ENCODE measurements at regions not wholly inside any gene's neighbourhood (a gene's known extent, or its start where the extent isn't known, plus 50 kb on each side); places are given as distances from the start of the nearest gene placed in this dataset.
"Not testable (repeated sequence)": the region's sequence is repeated elsewhere in the genome, so short reads cannot be mapped to it uniquely, and the experiment has no call there.

DNA sequence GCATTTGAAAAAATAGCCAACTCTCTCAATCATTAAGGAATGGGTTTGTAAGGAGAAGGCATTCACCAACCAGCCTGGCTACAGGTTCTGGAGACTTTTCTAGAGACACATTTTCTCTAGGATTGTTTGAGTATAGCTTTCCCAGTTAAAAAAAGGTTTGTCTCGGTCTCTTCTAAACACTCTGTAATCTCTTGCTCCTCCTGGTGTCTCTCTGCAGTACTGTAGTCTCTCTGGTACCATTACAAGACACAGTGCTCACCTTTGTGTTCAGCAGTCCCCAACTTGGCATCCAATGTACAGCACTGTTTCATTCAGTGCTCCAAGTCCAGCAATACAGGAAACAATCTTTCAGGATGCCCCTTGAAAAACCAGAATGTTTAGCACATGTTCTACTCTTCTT is 534.4 kb downstream of the ZNF385D start:
- Histone ChIP-seq H3K36me3 (ENCODE audit: control insufficient read depth, insufficient read depth, low read length) (no peaks in the 10 kb centered on the region), H3K4me3 (ENCODE audit: low read depth, low read length) (no peak overlapping the region), H3K27me3 (ENCODE audit: control insufficient read depth, insufficient read depth, low read length) (no peaks in the 10 kb centered on the region)
- no peak for DNase-seq (ENCODE audit: low read depth)
- TF ChIP-seq, protein P1, sequence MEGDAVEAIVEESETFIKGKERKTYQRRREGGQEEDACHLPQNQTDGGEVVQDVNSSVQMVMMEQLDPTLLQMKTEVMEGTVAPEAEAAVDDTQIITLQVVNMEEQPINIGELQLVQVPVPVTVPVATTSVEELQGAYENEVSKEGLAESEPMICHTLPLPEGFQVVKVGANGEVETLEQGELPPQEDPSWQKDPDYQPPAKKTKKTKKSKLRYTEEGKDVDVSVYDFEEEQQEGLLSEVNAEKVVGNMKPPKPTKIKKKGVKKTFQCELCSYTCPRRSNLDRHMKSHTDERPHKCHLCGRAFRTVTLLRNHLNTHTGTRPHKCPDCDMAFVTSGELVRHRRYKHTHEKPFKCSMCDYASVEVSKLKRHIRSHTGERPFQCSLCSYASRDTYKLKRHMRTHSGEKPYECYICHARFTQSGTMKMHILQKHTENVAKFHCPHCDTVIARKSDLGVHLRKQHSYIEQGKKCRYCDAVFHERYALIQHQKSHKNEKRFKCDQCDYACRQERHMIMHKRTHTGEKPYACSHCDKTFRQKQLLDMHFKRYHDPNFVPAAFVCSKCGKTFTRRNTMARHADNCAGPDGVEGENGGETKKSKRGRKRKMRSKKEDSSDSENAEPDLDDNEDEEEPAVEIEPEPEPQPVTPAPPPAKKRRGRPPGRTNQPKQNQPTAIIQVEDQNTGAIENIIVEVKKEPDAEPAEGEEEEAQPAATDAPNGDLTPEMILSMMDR (IDR thresholded peaks at IDR 0.05; ENCODE audit: insufficient read depth, low read length, poor library complexity, severe bottlenecking): peak; percentile 24

DNA sequence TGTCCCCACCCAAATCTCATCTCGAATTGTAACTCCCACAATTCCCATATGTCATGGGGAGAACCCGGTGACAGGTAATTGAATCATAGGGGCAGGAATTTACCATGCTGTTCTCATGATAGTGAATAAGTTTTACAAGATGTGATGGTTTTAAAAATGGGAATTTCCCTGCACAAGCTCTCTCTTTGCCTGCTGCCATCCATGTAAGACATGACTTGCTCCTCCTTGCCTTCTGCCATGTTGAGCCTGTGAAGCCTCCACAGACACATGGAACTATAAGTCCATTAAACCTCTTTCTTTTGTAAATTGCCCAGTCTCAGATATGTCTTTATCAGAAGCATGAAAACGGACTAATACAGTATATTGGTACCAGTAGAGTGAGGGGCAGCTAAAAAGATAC is 546.9 kb downstream of the ZNF385D start:
- not testable (repeated sequence) for H3K27me3 ChIP-seq (ENCODE audit: control insufficient read depth, insufficient read depth, low read length); DNase-seq (ENCODE audit: low read depth); H3K4me3 ChIP-seq (ENCODE audit: low read depth, low read length); H3K36me3 ChIP-seq (ENCODE audit: control insufficient read depth, insufficient read depth, low read length)

DNA sequence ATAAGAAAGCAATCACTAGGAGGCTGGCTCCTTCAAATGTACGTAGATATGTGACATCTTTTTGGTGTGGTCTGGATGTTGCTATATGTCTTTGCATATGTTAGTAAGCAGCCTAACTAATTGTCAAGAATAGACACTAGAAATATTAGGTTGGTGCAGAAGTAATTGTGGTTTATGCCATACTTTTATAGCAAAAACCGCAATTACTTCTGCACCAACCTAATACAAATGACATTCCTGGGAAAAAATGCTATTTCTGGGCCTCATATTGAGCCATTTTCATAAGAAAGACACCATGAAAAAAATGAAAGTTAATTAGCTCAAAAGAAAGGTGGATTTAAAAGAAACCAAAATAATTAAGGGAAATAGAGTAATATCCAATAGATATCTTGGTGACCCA is 555.8 kb downstream of the ZNF385D start:
- Histone ChIP-seq H3K27me3 (ENCODE audit: control insufficient read depth, insufficient read depth, low read length) (no peaks in the 10 kb centered on the region), H3K4me3 (ENCODE audit: low read depth, low read length) (no peak overlapping the region), H3K36me3 (ENCODE audit: control insufficient read depth, insufficient read depth, low read length) (no peaks in the 10 kb centered on the region)
- no peak for DNase-seq (ENCODE audit: low read depth)
- TF ChIP-seq, protein P1 (IDR thresholded peaks at IDR 0.05; ENCODE audit: insufficient read depth, low read length, poor library complexity, severe bottlenecking): no peak

DNA sequence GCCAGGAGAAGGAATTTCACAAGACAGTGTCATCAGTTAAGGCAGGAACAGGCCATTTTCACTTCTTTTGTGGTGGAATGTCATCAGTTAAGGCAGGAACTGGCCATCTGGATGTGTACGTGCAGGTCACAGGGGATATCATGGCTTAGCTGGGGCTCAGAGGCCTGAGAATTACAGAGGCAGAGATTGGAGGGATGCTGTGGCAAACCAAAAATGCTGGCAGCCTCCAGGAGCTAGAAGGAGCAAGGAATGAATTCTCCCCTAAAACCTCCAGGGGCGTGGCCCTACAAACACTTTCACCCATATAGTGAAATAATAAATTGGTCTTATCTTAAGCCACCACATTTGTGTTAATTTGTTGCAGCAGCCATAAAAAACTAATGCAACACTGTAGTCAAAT is 557.0 kb downstream of the ZNF385D start:
- H3K36me3 ChIP-seq (ENCODE audit: control insufficient read depth, insufficient read depth, low read length); H3K4me3 ChIP-seq (ENCODE audit: low read depth, low read length); DNase-seq (ENCODE audit: low read depth); H3K27me3 ChIP-seq (ENCODE audit: control insufficient read depth, insufficient read depth, low read length): not testable (repeated sequence)

DNA sequence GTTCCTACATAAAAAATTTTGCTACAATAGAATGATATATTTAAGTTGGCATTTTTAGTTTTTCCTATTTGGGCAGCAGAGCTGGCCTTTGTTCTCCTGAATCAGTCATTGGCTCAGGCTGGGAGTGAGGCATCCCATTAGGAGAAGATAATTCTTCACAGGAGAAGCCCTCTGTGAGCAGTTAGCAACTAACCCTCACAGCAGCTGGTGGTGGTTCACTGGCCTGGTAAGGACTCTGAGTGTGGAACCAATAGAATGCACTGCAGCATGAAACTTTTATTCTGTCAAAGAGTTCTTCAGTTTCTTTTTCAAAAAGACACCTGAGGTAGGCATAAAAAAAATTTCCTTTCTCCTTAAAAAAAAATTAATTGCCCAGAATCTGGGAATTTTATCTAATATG is 562.6 kb downstream of the ZNF385D start:
- H3K4me3 ChIP-seq (ENCODE audit: low read depth, low read length): no peak overlapping the region
- DNase-seq (ENCODE audit: low read depth): no peak
- no peaks in the 10 kb centered on the region for H3K36me3 ChIP-seq (ENCODE audit: control insufficient read depth, insufficient read depth, low read length)
- H3K27me3 ChIP-seq (ENCODE audit: control insufficient read depth, insufficient read depth, low read length): no peaks in the 10 kb centered on the region
- TF ChIP-seq, protein P1 (IDR thresholded peaks at IDR 0.05; ENCODE audit: insufficient read depth, low read length, poor library complexity, severe bottlenecking): no peak

DNA sequence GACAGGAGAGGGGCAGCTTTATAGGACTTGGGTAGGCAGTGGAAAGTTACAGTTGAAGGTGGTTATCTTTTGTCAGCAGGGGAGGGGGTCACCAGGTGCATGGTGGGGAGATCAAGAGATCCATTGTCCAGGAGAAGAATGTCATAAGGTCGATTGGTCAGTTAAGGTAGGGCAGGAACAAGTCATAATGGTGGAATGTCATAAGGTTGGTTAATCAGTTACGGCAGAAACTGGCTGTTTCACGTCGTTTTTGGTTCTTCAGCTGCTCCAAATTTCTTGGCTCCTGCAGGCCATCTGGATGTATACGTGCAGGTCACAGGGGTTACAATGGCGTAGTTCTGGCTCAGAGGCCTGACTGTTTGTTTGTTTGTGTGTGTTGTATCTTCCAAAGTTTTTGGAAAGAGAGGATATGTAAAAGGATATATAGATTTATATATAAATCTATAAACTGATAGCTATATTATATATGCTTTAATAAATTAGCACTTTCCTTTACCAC is 565.1 kb downstream of the ZNF385D start:
- peak; percentile 31 for DNase-seq (ENCODE audit: low read depth)
- H3K27me3 ChIP-seq (ENCODE audit: control insufficient read depth, insufficient read depth, low read length): no peaks in the 10 kb centered on the region
- no peaks in the 10 kb centered on the region for H3K36me3 ChIP-seq (ENCODE audit: control insufficient read depth, insufficient read depth, low read length)
- TF ChIP-seq, protein P1 (IDR thresholded peaks at IDR 0.05; ENCODE audit: insufficient read depth, low read length, poor library complexity, severe bottlenecking): no peak
- no peak overlapping the region for H3K4me3 ChIP-seq (ENCODE audit: low read depth, low read length)

DNA sequence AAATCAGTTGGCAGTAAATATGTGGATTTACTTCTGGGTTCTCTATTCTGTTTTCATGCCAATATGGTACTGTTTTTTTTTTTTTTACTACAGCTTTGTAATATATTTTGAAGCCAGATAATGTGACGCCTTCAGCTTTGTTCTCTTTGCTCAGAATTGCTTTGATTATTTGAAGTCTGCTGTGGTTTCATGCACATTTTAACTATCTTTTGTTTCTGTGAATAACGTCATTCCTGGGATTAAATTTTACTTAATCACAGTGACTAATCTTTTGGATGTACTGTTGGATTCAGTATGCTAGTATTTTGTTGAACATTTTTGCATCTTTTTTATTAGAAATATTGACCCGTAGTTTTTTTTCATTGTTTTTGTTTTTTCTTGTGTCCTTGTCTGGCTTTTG is 576.5 kb downstream of the ZNF385D start:
- H3K27me3 ChIP-seq (ENCODE audit: control insufficient read depth, insufficient read depth, low read length): no peaks in the 10 kb centered on the region
- TF ChIP-seq, protein P1 (IDR thresholded peaks at IDR 0.05; ENCODE audit: insufficient read depth, low read length, poor library complexity, severe bottlenecking): no peak
- DNase-seq (ENCODE audit: low read depth): no peak
- H3K36me3 ChIP-seq (ENCODE audit: control insufficient read depth, insufficient read depth, low read length): no peaks in the 10 kb centered on the region
- H3K4me3 ChIP-seq (ENCODE audit: low read depth, low read length): no peak overlapping the region
